ENCODE measurements at regions not wholly inside any gene's neighbourhood (a gene's known extent, or its start where the extent isn't known, plus 50 kb on each side); places are given as distances from the start of the nearest gene placed in this dataset.

DNA sequence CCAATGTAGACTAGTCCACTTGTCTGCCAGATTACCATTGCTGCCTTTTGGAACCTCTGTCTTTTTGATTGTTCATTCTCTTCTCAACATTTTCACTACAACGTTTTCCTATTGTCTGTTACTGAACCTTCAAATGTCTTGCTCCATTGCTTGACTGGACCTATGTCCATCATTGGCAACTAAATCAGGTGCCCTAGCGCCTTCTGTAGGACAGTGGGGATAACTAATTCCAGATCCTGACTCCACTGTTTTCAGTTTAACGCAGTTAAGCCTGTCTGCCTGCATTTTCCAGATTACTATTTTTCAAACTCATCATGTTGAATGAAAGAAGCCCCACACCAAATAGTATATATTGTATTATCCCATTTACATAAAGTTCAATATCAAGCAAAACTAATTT lies 433.6 kb downstream of the RNF144B start:
- DNase-seq (ENCODE audit: low read depth): no peak
- no peak for TF ChIP-seq CTCF (conservative IDR thresholded peaks at IDR 0.05; ENCODE audit: low read depth, low read length)
- no peak overlapping the region for H3K4me3 ChIP-seq (ENCODE audit: low read length)

GRCh38 chr6:18823782-18824386 lies 436.7 kb downstream of the RNF144B start:
- peak; percentile 68 for TF ChIP-seq CTCF (conservative IDR thresholded peaks at IDR 0.05; ENCODE audit: low read depth, low read length)
- DNase-seq (ENCODE audit: low read depth): no peak
- no peak overlapping the region for H3K4me3 ChIP-seq (ENCODE audit: low read length)

GRCh38 chr6:18829272-18829870 lies 442.2 kb downstream of the RNF144B start:
- no peak overlapping the region for H3K4me3 ChIP-seq (ENCODE audit: low read length)
- no peak for TF ChIP-seq CTCF (conservative IDR thresholded peaks at IDR 0.05; ENCODE audit: low read depth, low read length)
- DNase-seq (ENCODE audit: low read depth): no peak

- TF ChIP-seq CTCF (conservative IDR thresholded peaks at IDR 0.05; ENCODE audit: low read depth, low read length): no peak
- no peak for DNase-seq (ENCODE audit: low read depth)
Measured at GRCh38 chr6:18835976-18836375, 448.8 kb downstream of the RNF144B start.

DNA sequence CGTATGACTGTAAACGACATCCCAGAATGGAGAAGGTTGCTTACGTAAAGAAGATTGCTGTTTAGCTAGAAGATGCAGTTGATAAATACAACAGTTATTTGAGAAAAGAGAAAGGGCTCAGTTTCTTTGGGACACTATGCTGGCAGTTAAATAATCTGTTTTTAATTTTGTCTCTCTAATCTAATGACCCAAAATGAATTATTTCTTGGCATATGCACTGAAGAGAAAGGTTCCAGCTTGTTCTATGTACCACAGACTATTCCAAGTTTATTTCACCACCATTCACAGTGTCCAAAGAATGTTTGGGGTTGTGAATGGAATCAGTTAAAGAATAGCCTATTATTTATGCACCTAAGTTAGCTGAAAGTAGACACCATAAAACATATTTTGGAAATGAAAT lies 449.9 kb downstream of the RNF144B start:
- DNase-seq (ENCODE audit: low read depth): no peak
- TF ChIP-seq CTCF (conservative IDR thresholded peaks at IDR 0.05; ENCODE audit: low read depth, low read length): no peak
- no peak overlapping the region for H3K4me3 ChIP-seq (ENCODE audit: low read length)

More at GRCh38 chr6:18835976-18836375, 448.8 kb downstream of the RNF144B start:
- no peak overlapping the region for H3K4me3 ChIP-seq (ENCODE audit: low read length)

- no peak for TF ChIP-seq CTCF (conservative IDR thresholded peaks at IDR 0.05; ENCODE audit: low read depth, low read length)
- no peak for DNase-seq (ENCODE audit: low read depth)
- no peak overlapping the region for H3K4me3 ChIP-seq (ENCODE audit: low read length)
Measured at GRCh38 chr6:18842534-18842933, 455.4 kb downstream of the RNF144B start.

GRCh38 chr6:18845896-18846295 lies 458.7 kb downstream of the RNF144B start:
- H3K4me3 ChIP-seq (ENCODE audit: low read length): no peak overlapping the region
- no peak for DNase-seq (ENCODE audit: low read depth)
- no peak for TF ChIP-seq CTCF (conservative IDR thresholded peaks at IDR 0.05; ENCODE audit: low read depth, low read length)
